ENCODE measurements at regions not wholly inside any gene's neighbourhood (a gene's known extent, or its start where the extent isn't known, plus 50 kb on each side); places are given as distances from the start of the nearest gene placed in this dataset.
"Not testable (repeated sequence)": the region's sequence is repeated elsewhere in the genome, so short reads cannot be mapped to it uniquely, and the experiment has no call there.

DNA sequence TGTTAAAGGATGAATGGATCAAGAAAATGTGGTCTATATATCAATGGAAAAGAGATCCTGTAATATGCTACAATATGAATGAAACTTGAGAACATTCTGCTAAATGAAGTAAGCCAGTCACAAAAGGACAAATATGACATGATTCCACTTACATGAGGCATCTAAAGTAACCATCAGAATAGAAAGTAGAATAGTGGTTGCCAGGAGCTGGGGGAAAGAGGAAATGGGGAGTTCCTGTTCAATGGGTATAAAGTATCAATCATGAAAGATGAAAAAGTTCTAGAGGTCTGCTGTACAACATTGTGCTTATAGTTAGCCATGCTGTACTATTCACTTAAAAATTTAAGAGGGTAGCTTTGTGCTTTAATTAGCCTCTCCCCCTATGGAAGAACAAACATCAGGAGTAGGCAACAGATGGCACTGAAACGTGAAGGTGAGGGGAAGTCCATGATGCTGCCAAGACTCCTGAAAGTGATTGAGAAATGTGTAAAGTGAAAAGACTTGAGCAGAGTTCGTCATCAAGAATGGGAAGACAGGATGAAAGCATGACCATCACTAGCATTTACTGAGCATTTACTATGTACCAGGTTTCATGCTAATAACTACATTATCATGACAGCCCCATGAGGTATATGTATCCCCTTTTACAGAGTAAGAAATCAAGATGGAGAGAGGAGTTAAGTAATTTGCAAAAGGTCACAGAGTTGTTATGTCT lies 167.2 kb downstream of the CYB561 start:
- WGBS, 2 donors, result 71 to 78% methylated on average over 2 of the region's 2 CpGs

DNA sequence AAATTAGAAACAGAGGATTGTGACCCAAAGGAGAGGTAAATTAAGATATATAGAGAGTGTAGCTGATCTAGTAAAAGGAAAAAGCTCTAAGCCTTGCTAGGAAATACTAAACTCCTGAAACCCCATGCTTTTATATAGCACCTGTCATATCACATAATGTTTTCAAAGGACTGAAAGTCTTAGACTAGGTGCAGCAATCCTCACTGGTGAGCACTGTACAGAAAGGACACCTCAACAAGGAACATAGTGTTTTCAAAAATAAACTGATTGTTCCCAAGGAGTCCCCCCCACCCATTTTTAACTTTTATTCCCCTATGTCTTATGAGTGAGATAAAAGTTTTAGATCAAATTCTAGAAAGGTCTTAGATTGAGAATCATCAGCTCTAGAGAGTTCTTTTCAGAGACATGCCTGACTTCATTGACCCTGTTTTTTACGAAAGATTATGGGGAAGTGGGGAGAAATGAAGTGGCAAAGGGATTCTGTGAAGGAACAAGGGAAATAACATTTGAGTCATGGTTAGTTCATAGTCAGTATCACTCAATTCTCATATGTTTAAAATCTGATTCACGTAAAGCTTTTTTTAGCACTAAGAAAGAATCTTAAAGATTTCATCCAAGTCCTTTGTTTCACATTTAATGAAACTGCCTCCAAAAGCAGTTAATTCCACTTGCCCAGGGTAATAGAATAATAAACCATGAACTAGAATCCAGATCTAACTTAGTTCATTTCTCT lies 166.4 kb downstream of the CYB561 start:
- intact Hi-C loops (cut with DNase I; ENCODE audit: low total_unique reads), result no loop called here
- DNase-seq (ENCODE audit: low spot score in 2 of 2), result no peak
- no peak for TF ChIP-seq POLR2A (IDR thresholded peaks at IDR 0.05)
- TF ChIP-seq, protein P1, sequence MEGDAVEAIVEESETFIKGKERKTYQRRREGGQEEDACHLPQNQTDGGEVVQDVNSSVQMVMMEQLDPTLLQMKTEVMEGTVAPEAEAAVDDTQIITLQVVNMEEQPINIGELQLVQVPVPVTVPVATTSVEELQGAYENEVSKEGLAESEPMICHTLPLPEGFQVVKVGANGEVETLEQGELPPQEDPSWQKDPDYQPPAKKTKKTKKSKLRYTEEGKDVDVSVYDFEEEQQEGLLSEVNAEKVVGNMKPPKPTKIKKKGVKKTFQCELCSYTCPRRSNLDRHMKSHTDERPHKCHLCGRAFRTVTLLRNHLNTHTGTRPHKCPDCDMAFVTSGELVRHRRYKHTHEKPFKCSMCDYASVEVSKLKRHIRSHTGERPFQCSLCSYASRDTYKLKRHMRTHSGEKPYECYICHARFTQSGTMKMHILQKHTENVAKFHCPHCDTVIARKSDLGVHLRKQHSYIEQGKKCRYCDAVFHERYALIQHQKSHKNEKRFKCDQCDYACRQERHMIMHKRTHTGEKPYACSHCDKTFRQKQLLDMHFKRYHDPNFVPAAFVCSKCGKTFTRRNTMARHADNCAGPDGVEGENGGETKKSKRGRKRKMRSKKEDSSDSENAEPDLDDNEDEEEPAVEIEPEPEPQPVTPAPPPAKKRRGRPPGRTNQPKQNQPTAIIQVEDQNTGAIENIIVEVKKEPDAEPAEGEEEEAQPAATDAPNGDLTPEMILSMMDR (IDR thresholded peaks at IDR 0.05), result no peak
- no peak overlapping the region for H3K4me3 ChIP-seq (ENCODE audit: low read depth, poor library complexity, severe bottlenecking)
- 80 to 81% methylated on average over 2 of the region's 2 CpGs for WGBS, 2 donors

More for the DNA sequence above, 167.2 kb downstream of the CYB561 start:
- H3K4me3 ChIP-seq (ENCODE audit: low read depth, poor library complexity, severe bottlenecking), result no peak overlapping the region
- intact Hi-C loops (cut with DNase I; ENCODE audit: low total_unique reads), result no loop called here
- TF ChIP-seq, protein P1 (IDR thresholded peaks at IDR 0.05), result no peak
- TF ChIP-seq POLR2A (IDR thresholded peaks at IDR 0.05), result no peak
- no peak for DNase-seq (ENCODE audit: low spot score in 2 of 2)

DNA sequence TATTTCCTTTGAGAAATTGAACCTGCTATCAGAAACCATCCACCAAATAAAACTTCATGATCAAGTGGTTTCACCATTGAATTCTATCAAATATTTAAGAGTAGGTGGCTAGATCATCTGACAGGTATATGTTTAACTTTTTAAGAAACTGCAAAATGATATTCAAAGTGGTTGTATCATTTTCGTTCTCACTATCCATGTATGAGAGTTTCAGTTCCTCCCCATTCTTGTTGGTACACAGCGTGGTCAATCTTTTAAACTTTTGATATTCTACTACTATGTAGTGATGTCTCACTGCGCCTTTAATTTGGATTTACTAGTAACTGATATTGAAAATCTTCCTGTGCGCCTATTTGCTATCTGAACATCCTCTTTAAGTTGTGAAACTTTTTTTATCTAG lies 163.7 kb downstream of the CYB561 start:
- no peak for DNase-seq (ENCODE audit: low spot score in 2 of 2)
- intact Hi-C loops (cut with DNase I; ENCODE audit: low total_unique reads), result no loop called here
- WGBS, 2 donors, result 92 to 94% methylated on average over 4 of the region's 4 CpGs
- TF ChIP-seq, protein P1 (IDR thresholded peaks at IDR 0.05), result no peak
- TF ChIP-seq POLR2A (IDR thresholded peaks at IDR 0.05), result no peak
- H3K4me3 ChIP-seq (ENCODE audit: low read depth, poor library complexity, severe bottlenecking), result no peak overlapping the region

DNA sequence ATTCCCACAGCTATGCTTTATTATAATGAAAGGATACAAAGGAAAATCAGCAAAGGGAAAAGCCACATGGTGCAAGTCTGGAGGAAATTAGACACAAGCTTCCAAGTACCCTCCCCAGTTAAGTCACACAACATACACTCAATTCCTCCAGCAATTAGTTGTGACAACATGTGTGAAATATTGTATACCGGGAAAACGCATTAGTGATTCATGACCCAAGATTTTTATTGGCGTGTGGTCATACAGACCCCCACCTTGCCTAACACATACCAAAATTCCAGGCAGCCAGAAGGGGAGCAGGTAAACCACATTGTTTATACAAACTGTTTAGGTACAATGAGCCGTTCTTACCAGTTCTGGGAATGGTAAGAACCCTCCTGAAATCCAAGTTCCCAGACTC lies 160.6 kb downstream of the CYB561 start:
- intact Hi-C loops (cut with DNase I; ENCODE audit: low total_unique reads), result no loop called here
- no peak overlapping the region for H3K4me3 ChIP-seq (ENCODE audit: low read depth, poor library complexity, severe bottlenecking)
- WGBS, 2 donors, result 94 to 95% methylated on average over 4 of the region's 4 CpGs
- no peak for DNase-seq (ENCODE audit: low spot score in 2 of 2)
- TF ChIP-seq POLR2A (IDR thresholded peaks at IDR 0.05), result no peak
- TF ChIP-seq, protein P1 (IDR thresholded peaks at IDR 0.05), result no peak

DNA sequence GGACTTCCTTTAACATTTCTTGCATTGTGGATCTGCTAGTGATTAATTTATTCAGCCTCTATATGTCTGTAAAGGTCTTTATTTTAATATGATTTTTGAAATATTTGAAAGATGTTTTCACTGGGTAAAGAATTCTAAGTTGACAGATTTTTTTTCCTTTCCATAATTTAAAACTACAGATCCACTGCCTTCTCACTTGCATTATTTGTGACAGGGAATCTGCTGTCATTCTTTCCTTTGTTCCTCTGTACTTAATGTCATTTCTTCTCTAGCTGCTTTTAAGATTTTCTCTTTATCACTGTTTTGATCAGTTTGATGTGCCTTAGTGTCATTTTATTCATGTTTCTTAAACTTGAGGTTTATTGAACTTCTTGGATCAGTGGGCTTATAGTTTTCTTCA lies 159.9 kb downstream of the CYB561 start:
- intact Hi-C loops (cut with DNase I; ENCODE audit: low total_unique reads), result no loop called here
- no peak overlapping the region for H3K4me3 ChIP-seq (ENCODE audit: low read depth, poor library complexity, severe bottlenecking)
- TF ChIP-seq POLR2A (IDR thresholded peaks at IDR 0.05), result no peak
- TF ChIP-seq, protein P1 (IDR thresholded peaks at IDR 0.05), result no peak
- DNase-seq (ENCODE audit: low spot score in 2 of 2), result no peak

DNA sequence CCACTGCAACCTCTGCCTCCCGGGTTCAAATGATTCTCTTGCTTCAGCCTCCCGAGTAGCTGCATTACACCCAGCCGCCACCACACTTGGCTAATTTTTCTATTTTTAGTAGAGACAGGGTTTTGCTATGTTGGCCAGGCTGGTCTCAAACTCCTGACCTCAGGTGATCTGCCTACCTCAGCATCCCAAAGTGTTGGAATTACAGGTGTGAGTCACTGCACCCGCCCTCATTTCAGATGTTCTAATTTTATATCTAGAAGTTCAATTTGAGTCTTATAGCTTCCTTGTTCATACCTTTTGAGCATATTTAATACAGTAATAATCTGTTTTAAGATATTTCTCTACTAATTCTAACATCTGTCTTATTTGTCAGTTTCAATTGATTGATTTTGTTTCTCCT lies 159.1 kb downstream of the CYB561 start:
- WGBS, 2 donors, result 95 to 97% methylated on average over 4 of the region's 4 CpGs
- intact Hi-C loops (cut with DNase I; ENCODE audit: low total_unique reads); DNase-seq (ENCODE audit: low spot score in 2 of 2); H3K4me3 ChIP-seq (ENCODE audit: low read depth, poor library complexity, severe bottlenecking): not testable (repeated sequence)
